ACC112 (cell line): ENCODE measurements at regions not wholly inside any gene's neighbourhood (a gene's known extent, or its start where the extent isn't known, plus 50 kb on each side); places are given as distances from the start of the nearest gene placed in this dataset.

Source experiments
- H2AFZ ChIP-seq: fragments of 200-600 bp; sonication (generic); one replicate; pipeline ENCODE4 v1.6.0; 2017; ENCODE audit warnings: antibody characterized with exemption, low read length; ENCODE audit not compliant: unreplicated experiment
- H3K27ac ChIP-seq: fragments of 200-600 bp; sonication (generic); 2 replicates; pipeline ENCODE4 v1.5.1; 2014; ENCODE audit warnings: low read depth, mild to moderate bottlenecking, antibody characterized with exemption, low read length, moderate library complexity
- H3K27me3 ChIP-seq: fragments of 200-600 bp; sonication (generic); 2 replicates; pipeline ENCODE4 v1.6.1; 2014; ENCODE audit warnings: mild to moderate bottlenecking, antibody characterized with exemption, low read length, moderate library complexity, mixed read lengths; ENCODE audit not compliant: insufficient read depth
- H3K36me3 ChIP-seq: fragments of 200-600 bp; sonication (generic); 2 replicates; pipeline ENCODE4 v1.6.1; 2016; ENCODE audit warnings: mild to moderate bottlenecking, antibody characterized with exemption, low read length, moderate library complexity, mixed read lengths; ENCODE audit not compliant: insufficient read depth
- H3K4me1 ChIP-seq: fragments of 200-600 bp; sonication (generic); one replicate; pipeline ENCODE4 v1.6.1; 2016; ENCODE audit warnings: low read length, mixed read lengths; ENCODE audit not compliant: insufficient read depth, unreplicated experiment, control insufficient read depth
- H3K4me3 ChIP-seq: fragments of 200-600 bp; sonication (generic); 2 replicates; pipeline ENCODE4 v1.5.1; 2014; ENCODE audit warnings: mild to moderate bottlenecking, low read depth, low read length
- H3K79me2 ChIP-seq: fragments of 200-600 bp; sonication (generic); one replicate; pipeline ENCODE4 v1.6.0; 2016; ENCODE audit warnings: low read length; ENCODE audit not compliant: control insufficient read depth, unreplicated experiment, insufficient read depth

DNA sequence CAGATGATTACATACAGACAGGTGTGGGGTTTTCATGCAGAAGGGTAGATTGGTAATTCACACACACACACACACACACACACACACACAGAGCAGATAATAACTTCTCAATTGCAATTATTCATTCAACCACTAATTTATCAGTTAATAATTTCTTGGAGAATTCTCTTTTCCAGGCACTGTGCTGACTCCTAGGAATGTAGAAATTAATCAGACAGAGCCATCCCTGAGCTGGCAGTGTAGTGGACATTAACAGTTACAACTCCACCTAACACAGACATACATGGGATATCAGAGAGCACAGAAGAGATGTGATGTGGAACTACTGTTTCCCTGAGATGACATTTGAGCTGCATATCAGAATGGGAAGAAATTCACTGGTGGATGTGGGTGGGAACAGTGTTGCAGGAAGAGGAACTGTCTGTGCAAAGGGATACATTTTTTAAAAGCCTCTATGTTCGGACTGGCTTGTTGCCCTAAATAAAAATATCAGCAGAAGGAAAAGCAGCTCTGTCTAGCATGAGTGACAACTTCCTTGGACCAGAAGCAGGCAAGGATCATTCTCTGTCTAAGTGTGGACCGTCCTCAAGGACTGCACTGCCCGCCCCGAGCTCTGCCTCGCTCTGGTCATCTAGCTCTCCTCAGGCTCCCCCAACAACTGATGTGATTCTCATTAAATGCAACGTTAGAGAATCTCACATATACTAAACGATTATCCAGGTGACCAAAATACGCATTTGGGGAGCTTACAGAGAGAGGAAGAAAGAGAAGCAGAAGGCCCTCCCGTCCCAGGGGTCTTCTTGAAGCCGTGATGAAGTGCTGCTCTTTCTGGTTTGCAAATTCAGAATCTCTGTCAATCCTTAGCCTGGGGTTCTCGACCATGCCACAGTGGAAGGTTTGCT is 173.4 kb upstream of the TRIB2 start:
- H3K36me3 ChIP-seq = no peaks in the 10 kb centered on the region
- H3K4me1 ChIP-seq = no peaks in the 10 kb centered on the region
- H3K79me2 ChIP-seq = no peaks in the 10 kb centered on the region
- H3K27ac ChIP-seq = no peak overlapping the region
- no peaks in the 10 kb centered on the region for H3K27me3 ChIP-seq
- no peak overlapping the region for H3K4me3 ChIP-seq
- H2AFZ ChIP-seq = no peak overlapping the region

DNA sequence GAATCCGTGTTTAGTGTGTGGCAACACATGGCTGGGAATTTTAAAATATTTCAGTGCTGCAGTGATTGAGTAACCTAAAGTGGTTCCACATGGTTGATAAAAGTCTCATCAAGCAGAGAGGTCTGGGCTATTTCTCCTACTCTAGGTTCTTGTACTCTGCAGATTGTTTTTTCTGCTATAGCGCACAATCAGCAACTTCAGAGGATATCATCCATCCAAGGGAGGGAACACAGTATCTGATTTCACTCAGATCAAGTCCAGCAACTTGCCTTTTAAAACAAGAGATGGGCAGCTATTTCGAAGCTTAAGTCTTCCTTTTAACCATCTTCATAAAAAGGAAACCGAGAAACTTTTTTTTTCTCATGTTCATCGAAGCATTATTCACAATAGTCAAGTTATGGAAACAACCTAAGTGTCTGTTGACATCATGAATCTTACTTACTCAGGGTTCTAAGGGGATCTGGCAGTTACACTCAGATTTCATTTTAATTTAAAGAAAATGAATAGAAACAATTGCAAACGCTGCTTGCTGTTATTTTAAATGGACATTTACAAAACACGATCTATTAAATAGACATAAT is 172.7 kb upstream of the TRIB2 start:
- H3K36me3 ChIP-seq = no peaks in the 10 kb centered on the region
- H3K27ac ChIP-seq = no peak overlapping the region
- H3K4me3 ChIP-seq = no peak overlapping the region
- no peaks in the 10 kb centered on the region for H3K27me3 ChIP-seq
- no peaks in the 10 kb centered on the region for H3K79me2 ChIP-seq
- no peak overlapping the region for H2AFZ ChIP-seq
- peaks cover 2% of the 10 kb centered on the region for H3K4me1 ChIP-seq

DNA sequence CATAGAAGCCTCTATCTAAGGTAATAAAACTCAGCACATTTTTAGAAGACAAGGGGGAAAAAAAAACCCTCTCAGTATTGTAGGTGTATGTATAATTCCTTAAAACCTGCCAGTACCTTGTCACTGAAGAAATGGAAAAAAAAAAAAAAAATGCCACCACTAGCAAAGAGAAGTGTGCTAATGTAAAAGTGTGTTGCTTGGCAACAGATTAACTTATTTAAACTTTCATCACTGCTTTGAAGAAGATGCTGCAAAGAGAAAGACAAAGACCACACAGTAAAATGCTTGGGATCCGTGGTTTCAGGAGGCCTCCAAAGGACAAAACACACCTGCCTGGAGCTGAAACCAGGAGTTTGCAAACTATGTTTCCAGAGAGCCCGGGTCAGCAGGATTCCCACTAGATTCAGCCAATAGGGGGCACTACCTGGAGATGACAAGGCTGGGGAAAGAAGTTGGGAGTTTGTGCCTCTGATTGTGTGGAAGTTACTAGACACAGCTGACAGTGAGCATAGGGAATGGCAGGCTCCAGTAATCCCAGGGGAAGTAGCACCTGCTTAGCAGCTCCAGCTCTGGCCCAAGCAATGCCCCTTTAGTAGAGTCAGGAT is 169.1 kb upstream of the TRIB2 start:
- H3K27ac ChIP-seq = no peak overlapping the region
- H2AFZ ChIP-seq = no peak overlapping the region
- H3K4me1 ChIP-seq = peaks cover 11% of the 10 kb centered on the region
- H3K79me2 ChIP-seq = no peaks in the 10 kb centered on the region
- H3K36me3 ChIP-seq = no peaks in the 10 kb centered on the region
- H3K4me3 ChIP-seq = no peak overlapping the region
- no peaks in the 10 kb centered on the region for H3K27me3 ChIP-seq

DNA sequence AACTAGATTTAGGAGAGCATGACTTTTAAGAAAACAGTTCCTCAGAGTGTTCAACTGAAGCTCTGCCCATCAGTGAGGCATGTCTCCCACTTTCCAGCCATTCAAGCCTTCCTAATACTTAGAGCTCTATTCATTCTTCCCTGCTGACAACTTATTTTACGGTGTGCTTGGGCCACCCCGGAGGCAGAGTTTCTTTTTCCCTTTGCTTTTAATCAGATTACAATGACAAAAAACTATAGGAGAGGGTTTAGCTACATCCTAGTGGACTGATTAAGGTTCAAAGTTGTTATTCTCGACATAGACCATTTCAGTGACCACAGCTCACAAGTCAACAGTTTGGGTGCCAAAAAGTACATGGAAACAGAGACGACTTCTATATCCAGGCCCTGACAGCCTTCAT is 167.8 kb upstream of the TRIB2 start:
- Histone ChIP-seq H3K79me2 (no peaks in the 10 kb centered on the region), H3K36me3 (no peaks in the 10 kb centered on the region), H3K4me3 (no peak overlapping the region), H3K27me3 (no peaks in the 10 kb centered on the region), H2AFZ (no peak overlapping the region), H3K4me1 (peaks cover 11% of the 10 kb centered on the region), H3K27ac (no peak overlapping the region)

DNA sequence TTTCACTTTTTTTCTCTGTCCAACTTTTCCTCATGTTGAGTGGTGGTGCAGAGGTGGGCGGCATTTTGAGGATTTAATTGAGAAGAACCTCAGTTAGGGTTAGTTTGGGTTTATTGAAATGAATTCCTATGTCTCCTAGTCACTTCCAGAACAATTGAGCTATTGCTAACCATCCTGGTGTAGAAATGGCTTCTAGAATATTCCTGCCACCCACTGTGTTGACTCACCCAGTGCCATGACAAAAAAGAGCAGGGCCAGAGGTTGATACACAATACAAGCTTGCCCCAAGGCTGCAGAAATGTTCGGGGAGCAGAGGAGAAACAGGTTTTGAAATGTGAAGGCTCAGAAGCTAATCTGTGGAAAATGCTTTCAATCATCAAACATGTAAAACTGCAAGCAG is 167.1 kb upstream of the TRIB2 start:
- peaks cover 16% of the 10 kb centered on the region for H3K4me1 ChIP-seq
- H3K36me3 ChIP-seq = no peaks in the 10 kb centered on the region
- no peaks in the 10 kb centered on the region for H3K27me3 ChIP-seq
- no peak overlapping the region for H3K4me3 ChIP-seq
- no peak overlapping the region for H3K27ac ChIP-seq
- H3K79me2 ChIP-seq = no peaks in the 10 kb centered on the region
- H2AFZ ChIP-seq = no peak overlapping the region

DNA sequence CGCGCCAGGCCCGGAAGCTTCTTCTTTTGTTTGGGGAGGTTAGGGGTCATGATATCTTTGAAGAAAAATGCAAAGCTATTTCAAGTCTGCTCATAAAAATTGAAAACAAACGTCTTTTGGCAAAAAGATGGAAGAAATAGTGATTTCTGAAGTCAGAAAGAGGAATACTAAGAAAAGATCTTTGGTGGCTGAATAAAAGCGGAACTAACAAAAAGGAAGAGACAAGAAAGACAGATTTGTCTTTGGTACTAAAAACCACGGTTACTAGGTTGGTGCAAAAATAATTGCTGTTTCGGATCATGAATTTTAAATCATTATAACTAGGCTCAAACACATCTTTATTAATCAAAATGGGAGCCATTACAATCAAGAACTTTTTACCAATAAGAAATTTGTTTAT is 164.6 kb upstream of the TRIB2 start:
- Histone ChIP-seq H2AFZ (no peak overlapping the region), H3K79me2 (no peaks in the 10 kb centered on the region), H3K27ac (no peak overlapping the region), H3K4me3 (no peak overlapping the region), H3K36me3 (no peaks in the 10 kb centered on the region), H3K27me3 (no peaks in the 10 kb centered on the region), H3K4me1 (peaks cover 38% of the 10 kb centered on the region)

DNA sequence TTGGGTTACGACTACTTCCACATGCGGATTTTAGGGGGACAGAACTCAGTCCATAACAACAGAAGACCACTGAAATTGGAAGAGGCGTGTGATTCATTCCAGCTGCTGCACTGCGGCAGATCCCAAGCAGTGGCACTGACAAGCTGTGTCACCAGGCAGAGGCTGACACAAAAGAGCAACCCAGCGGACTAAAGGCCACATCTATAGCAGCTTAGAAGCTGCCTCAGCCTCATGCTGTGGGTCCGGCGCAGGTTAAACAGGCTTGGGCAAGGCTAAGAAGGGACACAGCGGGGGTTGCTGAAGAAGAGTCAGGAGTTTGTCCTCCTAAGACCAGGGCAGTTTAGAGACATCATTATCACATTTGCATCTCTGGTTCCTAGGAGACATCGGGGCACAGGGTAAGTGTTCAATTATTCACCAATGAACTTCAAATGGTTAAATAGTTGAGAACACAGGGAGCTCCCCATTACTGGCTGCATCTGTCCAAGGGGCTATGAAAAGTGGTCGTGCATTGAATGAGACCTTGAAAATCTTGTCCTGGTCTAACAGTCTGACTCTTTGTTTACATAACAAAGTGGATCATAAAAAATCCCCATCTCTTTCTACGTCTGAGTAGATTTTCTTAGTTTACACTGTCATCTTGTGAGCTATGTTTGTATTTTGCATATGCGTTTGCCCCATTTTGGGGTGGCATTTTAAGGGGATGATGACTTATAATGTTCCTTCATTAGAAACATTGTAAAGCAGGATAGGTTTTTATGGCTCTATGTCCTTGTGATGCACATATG is 162.3 kb upstream of the TRIB2 start:
- Histone ChIP-seq H3K4me3 (no peak overlapping the region; the same call in 1 of the 2 replicates), H3K27me3 (no peaks in the 10 kb centered on the region), H3K36me3 (no peaks in the 10 kb centered on the region), H3K27ac (peak overlapping the region; percentile 34), H3K79me2 (no peaks in the 10 kb centered on the region), H2AFZ (no peak overlapping the region), H3K4me1 (peaks cover 33% of the 10 kb centered on the region)

DNA sequence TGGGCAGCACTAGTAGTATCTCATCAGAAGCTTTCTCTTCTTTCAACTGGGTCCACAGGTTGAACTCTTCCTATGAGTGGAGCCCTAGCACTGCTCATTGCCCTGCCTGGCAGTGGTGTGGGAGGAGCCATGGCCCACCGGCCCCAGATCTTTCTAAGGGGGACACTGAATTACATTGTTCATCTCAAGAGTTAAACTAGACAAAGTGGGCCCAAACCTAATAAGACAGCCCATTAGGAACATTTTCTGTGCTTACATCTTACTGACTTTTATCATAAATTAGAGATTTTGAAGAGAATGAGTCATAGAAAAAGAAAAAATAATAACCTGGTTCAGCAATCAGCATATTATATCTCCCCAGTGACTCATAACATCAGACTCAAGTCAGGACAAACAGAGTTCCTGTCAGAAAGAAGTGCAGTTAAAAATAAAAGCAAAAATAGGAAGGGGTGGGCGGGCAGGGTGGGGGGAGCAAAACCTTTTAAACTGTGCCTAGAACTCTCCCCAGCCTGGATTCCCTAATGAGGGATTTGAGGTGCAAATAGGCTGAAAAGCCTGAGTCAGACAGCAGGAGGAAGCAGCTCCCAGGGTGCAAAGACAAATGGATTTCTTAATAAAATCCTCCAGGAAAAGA is 161.6 kb upstream of the TRIB2 start:
- H3K4me3 ChIP-seq = peak overlapping the region; percentile 16; the same call in 1 of the 2 replicates
- H3K79me2 ChIP-seq = no peaks in the 10 kb centered on the region
- H3K4me1 ChIP-seq = peaks cover 27% of the 10 kb centered on the region
- H2AFZ ChIP-seq = peak overlapping the region; percentile 46
- H3K27me3 ChIP-seq = no peaks in the 10 kb centered on the region
- H3K36me3 ChIP-seq = no peaks in the 10 kb centered on the region
- H3K27ac ChIP-seq = peak overlapping the region; percentile 34

DNA sequence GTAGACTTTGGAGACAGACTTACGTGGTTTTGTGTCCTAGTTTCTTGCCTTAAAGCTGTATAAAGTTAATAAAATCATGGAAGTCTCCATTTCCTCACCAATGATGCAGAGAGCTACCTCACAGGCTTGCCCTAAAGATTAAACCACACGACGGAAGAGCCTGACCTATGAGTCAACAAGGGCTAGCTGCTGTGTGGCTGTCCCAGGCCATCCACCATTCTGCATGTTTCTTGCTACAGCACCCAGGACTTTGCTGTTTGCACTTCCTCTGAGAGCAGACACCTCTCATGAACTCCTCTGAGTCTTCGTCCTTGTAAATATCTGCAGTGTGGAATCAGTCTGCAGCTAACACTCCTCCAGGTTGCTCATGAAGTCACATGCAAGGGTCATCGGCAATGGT is 160.0 kb upstream of the TRIB2 start:
- H2AFZ ChIP-seq = peak overlapping the region; percentile 61
- H3K27me3 ChIP-seq = no peaks in the 10 kb centered on the region
- H3K79me2 ChIP-seq = no peaks in the 10 kb centered on the region
- H3K27ac ChIP-seq = no peak overlapping the region
- no peak overlapping the region for H3K4me3 ChIP-seq
- peaks cover 27% of the 10 kb centered on the region for H3K4me1 ChIP-seq
- no peaks in the 10 kb centered on the region for H3K36me3 ChIP-seq

DNA sequence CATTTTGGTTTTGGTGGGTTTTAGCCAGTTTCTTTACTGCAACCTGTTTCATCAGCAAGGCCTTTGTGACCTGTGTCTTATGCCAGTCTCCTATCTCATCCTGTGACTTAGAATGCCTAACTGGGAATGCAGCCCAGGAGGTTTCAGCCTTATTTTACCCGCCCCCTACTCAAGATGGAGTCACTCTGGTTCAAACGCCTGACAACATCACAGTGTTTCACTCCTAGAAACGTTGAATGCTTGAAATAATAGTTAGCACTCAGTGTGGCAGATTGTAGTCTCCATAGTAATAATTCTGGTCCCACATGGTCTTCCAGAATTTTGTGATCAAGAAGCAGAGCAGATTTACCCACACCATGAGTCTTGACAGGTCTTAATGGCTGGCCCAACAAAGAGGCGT is 159.0 kb upstream of the TRIB2 start:
- Histone ChIP-seq H2AFZ (no peak overlapping the region), H3K27ac (no peak overlapping the region), H3K36me3 (no peaks in the 10 kb centered on the region), H3K79me2 (no peaks in the 10 kb centered on the region), H3K4me1 (peaks cover 27% of the 10 kb centered on the region), H3K27me3 (no peaks in the 10 kb centered on the region), H3K4me3 (no peak overlapping the region)
